Parathyroid adenoma (tissue), 2 donors: ENCODE measurements at regions not wholly inside any gene's neighbourhood (a gene's known extent, or its start where the extent isn't known, plus 50 kb on each side); places are given as distances from the start of the nearest gene placed in this dataset.

Experiments
- H2AFZ ChIP-seq: fragments of 300-600 bp; sonication (generic); one replicate; pipeline ENCODE4 v1.7.0; 2017; ENCODE audit warnings: antibody characterized with exemption, mild to moderate bottlenecking
- H3K27ac ChIP-seq: fragments of 300-600 bp; sonication (generic); one replicate; pipeline ENCODE4 v1.7.0; 2017
- H3K27me3 ChIP-seq: fragments of 300-600 bp; sonication (generic); one replicate; pipeline ENCODE4 v1.7.0; 2017; ENCODE audit warnings: low read length; ENCODE audit not compliant: control insufficient read depth, insufficient read depth
- H3K36me3 ChIP-seq: fragments of 300-600 bp; sonication (generic); one replicate; pipeline ENCODE4 v1.7.0; 2017; ENCODE audit warnings: low read length; ENCODE audit not compliant: control insufficient read depth, insufficient read depth
- H3K4me1 ChIP-seq: fragments of 300-600 bp; sonication (generic); one replicate; pipeline ENCODE4 v1.7.0; 2017; ENCODE audit warnings: control low read depth
- H3K4me2 ChIP-seq: fragments of 300-600 bp; sonication (generic); one replicate; pipeline ENCODE4 v1.7.0; 2017; ENCODE audit warnings: low read length
- H3K4me3 ChIP-seq: fragments of 300-600 bp; sonication (generic); one replicate; pipeline ENCODE4 v1.7.0; 2017; ENCODE audit warnings: low read depth, low read length
- H3K79me2 ChIP-seq: fragments of 300-600 bp; sonication (generic); one replicate; pipeline ENCODE4 v1.7.0; 2017; ENCODE audit warnings: control low read depth
- H3K9ac ChIP-seq: fragments of 300-600 bp; sonication (generic); one replicate; pipeline ENCODE4 v1.7.0; 2017; ENCODE audit warnings: mild to moderate bottlenecking
- H3K9me3 ChIP-seq: fragments of 300-600 bp; sonication (generic); one replicate; pipeline ENCODE4 v1.7.0; 2017; ENCODE audit warnings: low read length; ENCODE audit not compliant: control insufficient read depth
- TF ChIP-seq, protein P1 (sequence below): fragments of 300-600 bp; sonication (generic); IDR thresholded peaks from one replicate; pipeline ENCODE4 v1.7.0; 2017; ENCODE audit warnings: antibody characterized with exemption, mild to moderate bottlenecking
- donor health status: primary hyperparathyroidism.

DNA sequence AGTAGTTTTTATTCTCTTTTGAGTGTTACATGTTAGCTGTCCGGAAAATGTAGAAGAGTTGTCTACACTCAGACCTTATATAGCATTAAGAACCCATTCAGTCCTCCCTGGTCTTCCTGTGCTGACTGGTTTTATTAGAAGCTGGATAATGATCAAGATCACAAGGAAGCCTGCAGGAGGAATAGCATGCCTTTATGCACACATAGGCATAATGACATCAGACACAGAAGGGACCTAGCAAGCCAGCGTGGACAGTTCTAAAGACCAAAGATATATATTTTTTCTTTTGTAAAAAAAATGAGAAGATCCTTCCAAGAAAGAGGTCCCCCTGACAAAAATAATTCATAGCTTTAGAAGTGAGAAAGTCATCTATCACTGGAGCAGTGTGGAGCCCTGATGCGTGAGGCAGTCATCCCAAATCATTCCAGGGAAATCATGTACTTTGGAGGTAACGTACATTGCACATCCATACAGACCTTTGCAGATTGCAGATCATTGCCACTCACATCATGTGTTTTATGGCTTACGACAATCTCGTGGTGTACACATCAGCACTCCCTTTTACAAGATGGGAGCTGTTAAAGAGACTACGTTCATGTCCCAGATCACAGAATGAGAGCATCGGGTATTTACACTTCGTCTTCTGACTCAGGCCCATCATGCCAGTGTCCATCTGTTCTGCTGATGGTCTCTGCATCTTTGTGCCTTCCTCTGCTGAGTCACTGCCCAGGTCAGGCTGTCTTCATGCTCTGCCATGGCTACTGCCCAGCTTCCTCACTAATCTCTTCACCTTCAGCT, 334.0 kb downstream of the SOCS6 start:
- Histone ChIP-seq H3K9me3 (no peaks in the 10 kb centered on the region), H2AFZ (no peak overlapping the region), H3K4me2 (no peak overlapping the region), H3K4me1 (no peaks in the 10 kb centered on the region), H3K27ac (no peak overlapping the region), H3K36me3 (no peaks in the 10 kb centered on the region), H3K79me2 (no peaks in the 10 kb centered on the region), H3K9ac (no peak overlapping the region), H3K4me3 (no peak overlapping the region), H3K27me3 (no peaks in the 10 kb centered on the region)
- TF ChIP-seq, protein P1, sequence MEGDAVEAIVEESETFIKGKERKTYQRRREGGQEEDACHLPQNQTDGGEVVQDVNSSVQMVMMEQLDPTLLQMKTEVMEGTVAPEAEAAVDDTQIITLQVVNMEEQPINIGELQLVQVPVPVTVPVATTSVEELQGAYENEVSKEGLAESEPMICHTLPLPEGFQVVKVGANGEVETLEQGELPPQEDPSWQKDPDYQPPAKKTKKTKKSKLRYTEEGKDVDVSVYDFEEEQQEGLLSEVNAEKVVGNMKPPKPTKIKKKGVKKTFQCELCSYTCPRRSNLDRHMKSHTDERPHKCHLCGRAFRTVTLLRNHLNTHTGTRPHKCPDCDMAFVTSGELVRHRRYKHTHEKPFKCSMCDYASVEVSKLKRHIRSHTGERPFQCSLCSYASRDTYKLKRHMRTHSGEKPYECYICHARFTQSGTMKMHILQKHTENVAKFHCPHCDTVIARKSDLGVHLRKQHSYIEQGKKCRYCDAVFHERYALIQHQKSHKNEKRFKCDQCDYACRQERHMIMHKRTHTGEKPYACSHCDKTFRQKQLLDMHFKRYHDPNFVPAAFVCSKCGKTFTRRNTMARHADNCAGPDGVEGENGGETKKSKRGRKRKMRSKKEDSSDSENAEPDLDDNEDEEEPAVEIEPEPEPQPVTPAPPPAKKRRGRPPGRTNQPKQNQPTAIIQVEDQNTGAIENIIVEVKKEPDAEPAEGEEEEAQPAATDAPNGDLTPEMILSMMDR: no peak

DNA sequence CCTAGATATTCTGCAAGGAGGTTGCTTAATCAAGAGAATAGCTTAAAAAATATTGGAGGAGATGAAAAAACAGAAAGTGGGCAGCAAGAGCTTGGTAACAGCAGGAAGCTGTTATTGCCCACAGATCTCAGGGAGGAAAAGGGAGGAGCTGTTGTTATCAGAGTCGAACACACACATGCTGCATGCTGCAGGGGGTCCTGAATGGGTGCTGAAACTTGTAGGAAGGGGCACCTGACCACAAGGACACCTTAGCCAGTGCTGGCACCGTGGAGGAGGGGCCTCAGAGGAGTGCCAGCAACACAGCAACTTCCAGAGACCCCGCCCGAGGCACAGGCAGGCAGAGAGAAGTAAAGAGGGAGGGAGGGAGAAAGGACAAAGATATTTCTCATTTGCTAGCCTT, 332.9 kb downstream of the SOCS6 start:
- Histone ChIP-seq H3K36me3 (no peaks in the 10 kb centered on the region), H3K79me2 (no peaks in the 10 kb centered on the region), H3K27me3 (no peaks in the 10 kb centered on the region), H3K9ac (no peak overlapping the region), H3K4me2 (no peak overlapping the region), H3K9me3 (no peaks in the 10 kb centered on the region), H3K4me3 (no peak overlapping the region), H3K4me1 (no peaks in the 10 kb centered on the region), H3K27ac (no peak overlapping the region), H2AFZ (no peak overlapping the region)
- TF ChIP-seq, protein P1: no peak

DNA sequence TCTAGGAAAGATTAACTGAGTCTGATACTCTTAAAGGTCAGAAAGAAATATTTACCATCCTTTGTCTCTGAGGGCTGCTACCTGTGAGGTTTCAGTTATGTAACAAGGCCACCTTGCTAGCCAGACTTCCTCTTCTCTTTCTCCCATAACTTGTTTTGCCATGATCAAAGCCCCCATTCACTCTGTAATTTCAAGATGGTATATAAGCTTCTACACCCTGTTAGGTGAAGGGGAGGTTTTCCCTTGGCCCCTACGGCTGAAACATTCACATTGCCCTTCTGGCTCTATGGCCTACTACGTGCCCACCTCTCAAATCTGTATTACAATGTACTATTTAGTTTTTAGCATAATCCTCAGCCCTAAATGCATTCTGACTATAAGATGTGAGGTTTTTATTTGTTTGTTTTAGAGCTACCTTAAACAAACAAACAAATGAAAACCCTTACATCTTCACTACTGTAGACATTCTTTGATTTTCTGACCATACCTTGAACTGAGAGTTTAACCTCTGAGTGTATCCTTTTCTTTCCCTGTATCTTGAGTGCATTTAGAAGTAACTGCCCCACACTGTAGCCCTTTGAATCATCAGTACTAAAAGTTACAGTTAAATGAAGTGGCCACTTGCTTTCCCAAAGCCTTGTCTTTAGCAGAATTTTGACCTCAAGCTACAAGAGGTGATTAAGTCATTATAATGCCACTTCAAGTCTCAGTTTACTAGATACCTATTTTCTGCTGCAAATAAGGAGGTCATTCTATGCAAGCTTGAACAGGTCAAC, 332.2 kb downstream of the SOCS6 start:
- Histone ChIP-seq H3K4me1 (no peaks in the 10 kb centered on the region), H3K27ac (no peak overlapping the region), H2AFZ (no peak overlapping the region), H3K79me2 (no peaks in the 10 kb centered on the region), H3K9ac (no peak overlapping the region), H3K27me3 (no peaks in the 10 kb centered on the region), H3K9me3 (no peaks in the 10 kb centered on the region), H3K4me3 (no peak overlapping the region), H3K36me3 (no peaks in the 10 kb centered on the region), H3K4me2 (no peak overlapping the region)
- TF ChIP-seq, protein P1: no peak

DNA sequence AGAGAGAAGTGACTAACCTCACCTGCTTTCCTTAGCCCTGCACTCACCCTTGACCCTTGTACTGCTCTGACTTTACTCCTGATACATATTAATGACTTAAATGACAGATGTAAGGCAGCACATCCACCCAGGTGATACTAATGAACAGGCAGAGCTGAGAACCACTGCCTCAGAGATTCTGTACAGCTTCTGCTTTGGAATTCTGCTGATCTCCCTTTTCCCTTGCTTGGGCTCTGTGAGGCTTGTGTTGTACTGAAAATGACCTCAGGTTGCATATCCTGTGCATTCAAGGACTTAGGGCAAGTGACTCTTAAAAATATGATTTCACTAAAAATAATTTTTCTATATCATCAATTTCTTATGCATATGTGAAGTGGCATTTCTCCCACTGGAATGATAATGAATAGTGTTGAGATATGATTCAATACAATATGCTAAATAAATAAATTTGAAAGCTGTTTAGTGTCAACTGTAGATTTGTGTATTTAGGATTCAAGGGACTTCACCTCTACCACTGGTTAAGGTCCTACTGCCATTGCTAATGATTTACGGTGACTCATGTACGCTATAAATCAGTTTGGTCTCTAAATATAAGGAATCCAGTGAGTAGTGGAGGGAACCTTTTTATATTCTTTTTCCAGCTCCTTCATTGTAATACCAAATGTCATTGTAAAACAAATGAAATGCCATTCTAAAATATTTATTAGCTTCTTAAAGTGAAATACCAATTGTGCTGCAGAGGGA, 328.3 kb downstream of the SOCS6 start:
- no peaks in the 10 kb centered on the region for H3K36me3 ChIP-seq
- no peak overlapping the region for H3K9ac ChIP-seq
- TF ChIP-seq, protein P1: no peak
- H3K4me3 ChIP-seq: no peak overlapping the region
- no peaks in the 10 kb centered on the region for H3K4me1 ChIP-seq
- no peak overlapping the region for H3K27ac ChIP-seq
- H3K79me2 ChIP-seq: no peaks in the 10 kb centered on the region
- no peak overlapping the region for H3K4me2 ChIP-seq
- no peak overlapping the region for H2AFZ ChIP-seq
- H3K27me3 ChIP-seq: no peaks in the 10 kb centered on the region
- H3K9me3 ChIP-seq: no peaks in the 10 kb centered on the region
